Esophagus squamous epithelium (tissue), 5 donors: ENCODE measurements at regions not wholly inside any gene's neighbourhood (a gene's known extent, or its start where the extent isn't known, plus 50 kb on each side); places are given as distances from the start of the nearest gene placed in this dataset.

Experiments
- DNase-seq: peaks from one replicate; lab custom pipeline; 2025; lab: John Stamatoyannopoulos, UW
- H3K27ac ChIP-seq, 4 donors: fragments of 200-600 bp; sonication (generic); one replicate each; pipeline ENCODE4 v1.5.1; 2016 to 2019; ENCODE audit warnings: mild to moderate bottlenecking in 1 of 4
- H3K27me3 ChIP-seq, 4 donors: fragments of 200-600 bp; sonication (generic); 1 replicate in 3 of 4; 2 replicates in 1 of 4; pipeline versions ENCODE4 v1.5.1 to v1.6.0; 2017 to 2021; ENCODE audit warnings: antibody characterized with exemption in 1 of 4
- H3K36me3 ChIP-seq, 3 donors: fragments of 200-600 bp; sonication (generic); one replicate each; pipeline ENCODE4 v1.5.1; 2016 to 2019
- H3K4me1 ChIP-seq, 3 donors: fragments of 200-600 bp; sonication (generic); one replicate each; pipeline ENCODE4 v1.5.1; 2017 to 2019
- H3K4me3 ChIP-seq, 4 donors: fragments of 200-600 bp; sonication (generic); 1 replicate in 3 of 4; 2 replicates in 1 of 4; pipeline ENCODE4 v1.5.1; 2016 to 2019; ENCODE audit warnings: mild to moderate bottlenecking in 2 of 4, moderate library complexity in 1 of 4
- H3K9me3 ChIP-seq, 3 donors: fragments of 200-600 bp; sonication (generic); one replicate each; pipeline ENCODE4 v1.5.1; 2016 to 2019
- CTCF ChIP-seq, 6 experiments: fragments of 450-650 bp in 4 of 6; fragments of 200-600 bp in 2 of 6; sonication (generic) in 2 of 6; IDR thresholded peaks; one replicate each; pipeline ENCODE4 v1.5.1; 2016 to 2019; ENCODE audit warnings: antibody characterized with exemption in 6 of 6, mild to moderate bottlenecking in 4 of 6, moderate library complexity in 4 of 6
- POLR2A ChIP-seq, 4 donors: fragments of 450-650 bp; IDR thresholded peaks; one replicate each; pipeline ENCODE4 v1.6.1; 2017; ENCODE audit warnings: antibody characterized with exemption in 4 of 4, mild to moderate bottlenecking in 4 of 4, moderate library complexity in 3 of 4
- WGBS, 2 donors: methylation state at CpG; one replicate each; pipeline ENCODE4 v1.1.5; 2018; 5-methylcytosine and 5-hydroxymethylcytosine counted together
- intact Hi-C: fragments of 100-400 bp; cut with DNase I; formaldehyde crosslinking; loops from one replicate; pipeline ENCODE4 v1.15.0; 2022
- donor health status: DM: yes; HTN: yes; CAD: no.

GRCh38 chr10:78686444-78687060, 382.2 kb upstream of the ZMIZ1 start:
- Histone ChIP-seq H3K27me3 (peaks cover 0 to 24% (median 0%) of the 10 kb centered on the region in 4 donors), H3K4me1 (peaks cover 0 to 24% (median 0%) of the 10 kb centered on the region in 3 donors), H3K4me3 (no peak overlapping the region), H3K36me3 (no peaks in the 10 kb centered on the region), H3K27ac (no peak overlapping the region), H3K9me3 (no peaks in the 10 kb centered on the region)
- WGBS, 2 donors, result 68 to 78% methylated on average over 8 of the region's 10 CpGs
- DNase-seq, result no peak
- intact Hi-C loops, result no loop called here
- TF ChIP-seq CTCF (IDR thresholded peaks at IDR 0.05) (no peak), POLR2A (IDR thresholded peaks at IDR 0.05) (no peak)

- TF ChIP-seq CTCF (IDR thresholded peaks at IDR 0.05), result no peak
- TF ChIP-seq POLR2A (IDR thresholded peaks at IDR 0.05), result no peak
- intact Hi-C loops, result no loop called here
- no peaks in the 10 kb centered on the region for H3K9me3 ChIP-seq
- H3K4me3 ChIP-seq, result no peak overlapping the region
- peak overlapping the region in 1 of 4 donors; percentile 14 for H3K27ac ChIP-seq
- H3K36me3 ChIP-seq, result no peaks in the 10 kb centered on the region
- peaks cover 0 to 24% (median 0%) of the 10 kb centered on the region in 3 donors for H3K4me1 ChIP-seq
- peaks cover 0 to 24% (median 0%) of the 10 kb centered on the region in 4 donors for H3K27me3 ChIP-seq
- DNase-seq, result no peak
These were observed 381.1 kb upstream of the ZMIZ1 start for GRCh38 chr10:78687626-78688025.

- intact Hi-C loops, result no loop called here
- no peak for DNase-seq
- peaks cover 0 to 24% (median 0%) of the 10 kb centered on the region in 3 donors for H3K4me1 ChIP-seq
- H3K27ac ChIP-seq, result peak overlapping the region; percentile 10 to 81 (median 66)
- H3K36me3 ChIP-seq, result no peaks in the 10 kb centered on the region
- no peak overlapping the region for H3K4me3 ChIP-seq
- H3K27me3 ChIP-seq, result peaks cover 0 to 24% (median 0%) of the 10 kb centered on the region in 4 donors
- no peak for TF ChIP-seq CTCF (IDR thresholded peaks at IDR 0.05)
- TF ChIP-seq POLR2A (IDR thresholded peaks at IDR 0.05), result no peak
- 63% methylated on average over 4 to 5 of the region's 6 CpGs for WGBS, 2 donors
- H3K9me3 ChIP-seq, result no peaks in the 10 kb centered on the region
These were observed 380.4 kb upstream of the ZMIZ1 start for GRCh38 chr10:78688230-78688900.

DNA sequence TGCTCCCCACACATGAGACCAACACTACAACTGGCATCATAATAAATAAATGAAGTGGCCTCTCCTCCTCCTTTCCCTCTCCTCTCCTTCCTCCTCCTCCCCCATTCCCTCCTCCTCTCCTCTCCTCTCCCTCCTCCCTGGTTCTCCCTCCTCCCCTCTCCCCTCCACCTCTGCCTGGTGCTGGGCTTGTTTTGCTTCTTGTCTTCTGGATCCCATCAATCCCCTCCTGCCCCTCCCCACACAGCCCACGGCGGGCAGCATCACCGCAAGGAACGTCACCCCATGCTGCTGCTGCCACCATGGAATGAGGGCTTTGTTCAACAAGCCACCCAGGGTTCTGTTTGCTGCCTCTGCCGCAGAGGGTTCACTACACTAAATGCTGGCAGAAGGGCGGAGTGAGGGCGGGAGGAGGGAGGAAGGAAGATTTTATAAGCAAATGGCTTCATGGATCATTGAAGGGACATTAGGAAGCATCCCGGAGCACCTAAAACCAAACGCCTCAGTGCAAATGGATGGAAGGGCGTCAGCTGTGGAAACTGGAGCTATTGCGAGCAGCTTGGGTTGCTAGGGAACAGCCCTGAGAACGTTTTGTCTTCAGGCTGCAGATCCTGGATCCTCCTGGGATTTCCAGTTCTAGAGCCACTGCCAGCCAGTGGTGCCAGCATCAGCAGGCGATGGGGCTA, 379.7 kb upstream of the ZMIZ1 start:
- intact Hi-C loops, result no loop called here
- TF ChIP-seq CTCF (IDR thresholded peaks at IDR 0.05), result no peak
- TF ChIP-seq POLR2A (IDR thresholded peaks at IDR 0.05), result no peak
- Histone ChIP-seq H3K27ac (peak overlapping the region; percentile 10 to 81 (median 66)), H3K4me3 (peak overlapping the region in 1 of 4 donors; percentile 26), H3K36me3 (no peaks in the 10 kb centered on the region), H3K27me3 (peaks cover 0 to 20% (median 0%) of the 10 kb centered on the region in 4 donors), H3K9me3 (no peaks in the 10 kb centered on the region), H3K4me1 (peaks cover 0 to 24% (median 0%) of the 10 kb centered on the region in 3 donors)
- 29 to 49% methylated on average over 4 to 9 of the region's 13 CpGs for WGBS, 2 donors
- no peak for DNase-seq

DNA sequence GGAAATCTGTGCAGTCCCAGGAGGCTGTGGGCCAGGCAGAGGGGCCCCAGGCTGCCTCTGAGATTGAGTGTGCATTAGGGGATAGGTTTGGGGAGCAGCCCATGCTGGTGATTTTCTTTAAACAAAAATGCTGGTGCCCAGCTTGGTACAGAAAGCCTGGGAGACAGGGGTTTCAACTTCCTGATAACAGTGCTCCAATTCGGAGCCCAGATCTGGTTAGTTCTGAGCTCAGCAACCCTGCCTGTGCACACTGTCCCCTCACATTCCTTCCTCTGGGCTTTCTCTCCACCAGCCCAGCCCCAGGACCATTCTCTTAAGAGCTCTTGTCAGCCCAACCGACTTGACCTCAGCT, 379.2 kb upstream of the ZMIZ1 start:
- Histone ChIP-seq H3K4me3 (no peak overlapping the region), H3K9me3 (no peaks in the 10 kb centered on the region), H3K36me3 (no peaks in the 10 kb centered on the region), H3K27ac (peak overlapping the region in 3 of 4 donors; percentile 44 to 81 (median 70)), H3K27me3 (peaks cover 0 to 17% (median 0%) of the 10 kb centered on the region in 4 donors), H3K4me1 (peaks cover 0 to 24% (median 0%) of the 10 kb centered on the region in 3 donors)
- TF ChIP-seq POLR2A (IDR thresholded peaks at IDR 0.05) (no peak), CTCF (IDR thresholded peaks at IDR 0.05) (no peak)
- intact Hi-C loops, result no loop called here
- DNase-seq, result no peak
- 60 to 64% methylated on average over 2 of the region's 2 CpGs for WGBS, 2 donors
